Duodenal mucosa (tissue), 2 donors: ENCODE measurements at regions not wholly inside any gene's neighbourhood (a gene's known extent, or its start where the extent isn't known, plus 50 kb on each side); places are given as distances from the start of the nearest gene placed in this dataset.

Source experiments
- H3K27ac ChIP-seq: one replicate; pipeline ENCODE4 v1.7.0; 2013; ENCODE audit warnings: low read depth, low read length
- H3K27me3 ChIP-seq, 2 donors: one replicate each; pipeline ENCODE4 v1.7.0; 2013; ENCODE audit warnings: low read length in 2 of 2, control low read depth in 1 of 2; ENCODE audit not compliant: insufficient read depth in 2 of 2, control insufficient read depth in 1 of 2
- H3K36me3 ChIP-seq, 2 donors: one replicate each; pipeline ENCODE4 v1.7.0; 2013; ENCODE audit warnings: low read length in 2 of 2, control low read depth in 1 of 2; ENCODE audit not compliant: insufficient read depth in 2 of 2, control insufficient read depth in 1 of 2
- H3K4me1 ChIP-seq, 2 donors: one replicate each; pipeline ENCODE4 v1.7.0; 2013; ENCODE audit warnings: low read length in 2 of 2, control low read depth in 1 of 2; ENCODE audit not compliant: insufficient read depth in 2 of 2, control insufficient read depth in 1 of 2
- H3K4me3 ChIP-seq, 2 donors: one replicate each; pipeline ENCODE4 v1.7.0; 2013; ENCODE audit warnings: low read length in 2 of 2, low read depth in 1 of 2
- H3K9ac ChIP-seq, 2 donors: one replicate each; pipeline ENCODE4 v1.7.0; 2013; ENCODE audit warnings: low read length in 2 of 2, low read depth in 1 of 2
- H3K9me3 ChIP-seq, 2 donors: one replicate each; pipeline ENCODE4 v1.7.0; 2013; ENCODE audit warnings: low read length in 2 of 2, control low read depth in 1 of 2; ENCODE audit not compliant: control insufficient read depth in 1 of 2

DNA sequence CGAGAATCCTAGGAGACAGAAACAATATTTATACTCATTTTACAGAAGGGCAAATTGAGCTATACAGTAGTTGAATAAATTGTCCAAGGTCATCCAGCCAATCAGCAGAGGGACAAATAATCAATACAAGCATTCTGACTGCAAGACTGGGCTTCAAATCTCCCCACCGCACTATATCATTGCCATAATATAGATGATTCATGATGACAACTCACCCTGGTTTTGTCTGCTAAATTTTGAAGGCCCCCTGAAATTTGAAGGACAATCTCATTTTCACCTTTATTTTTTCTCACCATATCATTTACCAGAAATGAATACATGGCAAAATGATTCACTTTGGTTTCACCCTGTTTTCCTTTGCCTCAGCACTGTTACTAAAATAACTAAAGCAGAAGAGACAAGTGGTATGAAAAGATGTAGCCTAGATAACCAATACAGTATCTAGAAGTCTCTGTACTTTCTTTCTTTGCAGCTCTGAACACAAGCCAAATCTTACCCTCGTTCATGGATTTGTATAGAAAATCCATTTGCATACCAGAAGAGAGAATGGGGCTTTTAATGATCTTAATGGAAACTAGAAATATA lies 292.5 kb downstream of the TTLL7 start:
- H3K27me3 ChIP-seq: no peaks in the 10 kb centered on the region
- H3K9me3 ChIP-seq: no peaks in the 10 kb centered on the region
- H3K36me3 ChIP-seq: no peaks in the 10 kb centered on the region
- H3K4me1 ChIP-seq: no peaks in the 10 kb centered on the region
- no peak overlapping the region for H3K9ac ChIP-seq
- no peak overlapping the region for H3K4me3 ChIP-seq
- H3K27ac ChIP-seq: no peak overlapping the region

DNA sequence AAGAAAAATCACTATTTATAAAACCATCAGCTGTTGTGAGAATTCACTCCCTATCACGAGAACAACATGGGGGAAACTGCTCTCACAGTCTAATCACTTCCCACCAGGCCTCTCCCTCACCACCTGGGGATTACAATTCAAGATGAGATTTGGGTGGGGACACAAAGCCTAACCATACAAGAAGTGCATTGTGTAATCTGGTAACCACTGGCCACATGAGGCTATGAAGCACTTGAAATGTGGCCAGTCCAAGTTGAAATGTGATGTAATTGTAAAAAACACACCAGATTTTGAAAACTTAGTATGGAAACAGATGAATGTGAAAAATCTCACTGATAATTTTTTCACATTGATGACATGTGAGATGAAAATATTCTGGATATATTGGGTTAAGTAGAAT lies 293.8 kb downstream of the TTLL7 start:
- Histone ChIP-seq H3K4me3 (no peak overlapping the region), H3K4me1 (no peaks in the 10 kb centered on the region), H3K27me3 (no peaks in the 10 kb centered on the region), H3K9me3 (no peaks in the 10 kb centered on the region), H3K36me3 (no peaks in the 10 kb centered on the region), H3K27ac (no peak overlapping the region), H3K9ac (no peak overlapping the region)

DNA sequence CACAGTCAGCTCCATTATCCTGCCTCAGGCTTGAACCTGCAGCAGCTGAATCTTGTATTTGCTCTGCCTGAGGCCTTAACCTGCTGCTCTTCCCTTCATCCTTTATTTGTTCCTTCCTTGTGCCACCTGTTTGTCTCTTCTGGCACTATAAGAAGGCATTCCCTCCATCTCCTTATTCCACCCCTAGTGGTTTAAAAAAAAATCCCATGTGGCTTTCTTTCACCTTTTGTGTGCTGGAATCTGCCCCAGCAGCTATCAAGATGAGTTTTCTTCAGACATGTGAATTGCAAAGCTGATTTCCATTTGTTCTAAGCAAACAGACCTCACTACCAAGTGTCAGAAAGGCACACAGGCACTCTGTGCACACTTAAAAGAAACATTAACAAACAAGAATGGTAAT lies 294.6 kb downstream of the TTLL7 start:
- Histone ChIP-seq H3K36me3 (no peaks in the 10 kb centered on the region), H3K9me3 (no peaks in the 10 kb centered on the region), H3K4me1 (no peaks in the 10 kb centered on the region), H3K27ac (no peak overlapping the region), H3K9ac (no peak overlapping the region), H3K4me3 (no peak overlapping the region), H3K27me3 (no peaks in the 10 kb centered on the region)

DNA sequence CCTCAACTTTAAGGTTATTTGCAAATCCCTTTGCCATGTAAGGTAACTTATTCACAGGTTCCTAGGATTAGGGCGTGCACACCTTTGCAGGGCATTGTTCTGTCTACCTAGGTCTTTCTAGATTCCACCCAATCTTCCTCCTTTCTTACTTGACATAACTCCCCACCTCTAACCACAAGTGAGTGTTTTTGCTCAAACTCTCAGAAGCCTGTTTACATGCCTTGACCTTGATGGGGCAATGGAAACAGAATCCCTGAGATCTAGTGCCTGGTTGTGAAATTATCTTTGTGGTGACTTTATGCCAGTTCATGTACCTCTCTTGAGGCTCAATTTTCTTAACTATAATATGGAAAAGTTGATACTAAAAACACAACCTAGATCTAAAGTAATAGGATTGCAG lies 296.6 kb downstream of the TTLL7 start:
- Histone ChIP-seq H3K9me3 (no peaks in the 10 kb centered on the region), H3K36me3 (no peaks in the 10 kb centered on the region), H3K4me1 (no peaks in the 10 kb centered on the region), H3K9ac (no peak overlapping the region), H3K27me3 (no peaks in the 10 kb centered on the region), H3K27ac (no peak overlapping the region), H3K4me3 (no peak overlapping the region)

DNA sequence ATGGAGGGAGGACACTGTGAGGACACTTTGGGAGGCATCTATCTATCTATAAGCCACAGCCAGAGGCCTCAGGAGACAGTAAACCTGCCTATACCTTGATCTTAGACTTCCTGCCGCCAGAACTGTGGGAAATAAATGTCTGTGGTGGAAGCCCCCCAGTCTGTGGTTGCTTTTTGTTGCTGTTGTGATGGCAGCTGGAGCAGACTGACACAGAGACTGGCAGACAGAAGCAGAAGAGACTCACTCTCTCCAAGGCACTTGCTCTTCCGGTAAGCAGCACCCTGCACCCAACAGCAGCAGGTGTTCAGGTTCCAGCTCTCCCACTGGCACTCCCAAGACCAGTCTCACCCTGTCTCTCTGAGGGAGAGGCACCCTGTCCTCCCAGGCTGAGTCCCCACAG lies 297.6 kb downstream of the TTLL7 start:
- Histone ChIP-seq H3K27ac (no peak overlapping the region), H3K27me3 (no peaks in the 10 kb centered on the region), H3K36me3 (no peaks in the 10 kb centered on the region), H3K4me3 (no peak overlapping the region), H3K9me3 (no peaks in the 10 kb centered on the region), H3K4me1 (no peaks in the 10 kb centered on the region), H3K9ac (no peak overlapping the region)

DNA sequence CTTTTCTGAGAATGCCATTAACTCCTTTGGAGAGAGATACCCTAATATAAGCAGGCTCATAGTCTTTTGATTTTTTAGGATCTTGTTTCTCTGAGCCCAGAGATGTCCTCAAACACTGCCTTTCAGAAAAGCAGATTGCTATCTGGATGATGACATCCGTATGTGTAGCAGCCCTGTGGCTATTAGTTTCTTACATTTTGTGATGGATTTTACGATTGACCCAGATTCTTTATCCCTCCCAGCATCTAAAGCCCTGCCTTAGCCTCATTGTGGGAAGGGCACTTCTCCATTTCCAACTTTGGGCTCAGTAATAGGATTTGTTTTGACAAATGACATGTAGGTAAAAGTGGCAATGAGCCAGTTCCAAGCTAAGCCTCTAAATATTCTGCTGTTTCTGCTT lies 300.3 kb downstream of the TTLL7 start:
- Histone ChIP-seq H3K4me1 (no peaks in the 10 kb centered on the region), H3K36me3 (no peaks in the 10 kb centered on the region), H3K27ac (no peak overlapping the region), H3K9me3 (no peaks in the 10 kb centered on the region), H3K4me3 (no peak overlapping the region), H3K9ac (no peak overlapping the region), H3K27me3 (no peaks in the 10 kb centered on the region)

DNA sequence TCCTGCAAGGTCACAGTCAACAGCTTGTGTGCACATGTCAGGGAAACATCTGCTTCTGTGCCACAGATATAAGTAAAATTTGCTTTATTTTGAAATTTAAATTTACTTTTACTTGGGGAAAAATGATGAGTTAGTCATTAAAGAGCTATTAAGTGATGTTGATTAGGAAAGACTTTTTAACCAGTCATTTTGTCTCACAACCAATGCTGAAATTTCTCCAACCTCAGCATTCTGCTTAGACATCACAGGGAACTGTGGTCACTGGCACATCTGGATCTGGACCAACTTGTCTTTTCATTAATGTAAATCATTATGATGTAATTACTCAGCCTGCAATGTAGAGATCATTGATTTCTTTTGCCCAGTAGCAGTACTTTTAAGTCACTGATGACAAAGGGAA lies 301.0 kb downstream of the TTLL7 start:
- no peaks in the 10 kb centered on the region for H3K9me3 ChIP-seq
- H3K4me1 ChIP-seq: no peaks in the 10 kb centered on the region
- no peak overlapping the region for H3K4me3 ChIP-seq
- no peaks in the 10 kb centered on the region for H3K36me3 ChIP-seq
- H3K9ac ChIP-seq: no peak overlapping the region
- H3K27ac ChIP-seq: no peak overlapping the region
- peaks cover 0 to 2% of the 10 kb centered on the region in 2 donors for H3K27me3 ChIP-seq

DNA sequence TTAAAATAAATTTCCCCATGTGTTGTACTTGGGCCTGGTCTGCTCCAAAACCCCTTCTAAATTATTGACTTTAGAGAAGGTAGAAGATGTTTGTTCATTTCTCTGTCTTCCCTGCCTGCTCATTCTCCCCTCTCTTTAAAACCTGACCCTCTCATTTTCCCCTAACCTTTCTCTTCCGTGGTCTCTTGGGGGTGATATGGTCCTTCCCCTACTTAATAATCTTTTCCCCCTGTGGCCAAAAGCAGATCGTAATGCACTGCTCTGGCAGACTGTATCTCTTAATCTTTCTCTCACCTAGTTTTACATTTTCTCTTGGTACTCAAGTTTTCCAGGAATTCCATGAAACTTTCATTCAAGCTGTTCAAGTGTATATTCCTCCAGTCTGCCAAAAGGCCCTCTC lies 301.7 kb downstream of the TTLL7 start:
- Histone ChIP-seq H3K9ac (no peak overlapping the region), H3K4me3 (no peak overlapping the region), H3K4me1 (no peaks in the 10 kb centered on the region), H3K27ac (no peak overlapping the region), H3K9me3 (no peaks in the 10 kb centered on the region), H3K27me3 (peaks cover 0 to 7% of the 10 kb centered on the region in 2 donors), H3K36me3 (no peaks in the 10 kb centered on the region)

DNA sequence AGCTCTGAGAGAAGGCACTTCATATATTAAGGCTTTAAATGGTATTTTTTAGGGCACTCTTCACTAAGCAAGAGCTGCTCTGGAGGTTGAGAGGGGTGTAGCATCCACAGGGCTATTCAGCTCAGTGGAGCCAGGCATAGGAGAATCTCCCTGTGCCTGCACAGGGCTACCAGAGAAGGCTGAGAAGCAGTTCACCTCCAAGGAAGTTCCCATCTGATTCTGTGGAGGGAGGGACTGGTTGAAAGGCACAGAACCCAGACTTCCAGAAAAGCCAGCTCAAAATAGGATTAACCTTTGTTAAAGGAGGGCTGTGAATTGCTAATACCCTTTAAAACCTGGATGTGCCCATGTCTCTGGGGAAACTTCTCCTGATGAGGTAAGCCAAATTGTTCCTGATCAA lies 304.5 kb downstream of the TTLL7 start:
- Histone ChIP-seq H3K9ac (no peak overlapping the region), H3K4me3 (no peak overlapping the region), H3K27me3 (peaks cover 0 to 7% of the 10 kb centered on the region in 2 donors), H3K36me3 (no peaks in the 10 kb centered on the region), H3K9me3 (no peaks in the 10 kb centered on the region), H3K4me1 (no peaks in the 10 kb centered on the region), H3K27ac (no peak overlapping the region)

DNA sequence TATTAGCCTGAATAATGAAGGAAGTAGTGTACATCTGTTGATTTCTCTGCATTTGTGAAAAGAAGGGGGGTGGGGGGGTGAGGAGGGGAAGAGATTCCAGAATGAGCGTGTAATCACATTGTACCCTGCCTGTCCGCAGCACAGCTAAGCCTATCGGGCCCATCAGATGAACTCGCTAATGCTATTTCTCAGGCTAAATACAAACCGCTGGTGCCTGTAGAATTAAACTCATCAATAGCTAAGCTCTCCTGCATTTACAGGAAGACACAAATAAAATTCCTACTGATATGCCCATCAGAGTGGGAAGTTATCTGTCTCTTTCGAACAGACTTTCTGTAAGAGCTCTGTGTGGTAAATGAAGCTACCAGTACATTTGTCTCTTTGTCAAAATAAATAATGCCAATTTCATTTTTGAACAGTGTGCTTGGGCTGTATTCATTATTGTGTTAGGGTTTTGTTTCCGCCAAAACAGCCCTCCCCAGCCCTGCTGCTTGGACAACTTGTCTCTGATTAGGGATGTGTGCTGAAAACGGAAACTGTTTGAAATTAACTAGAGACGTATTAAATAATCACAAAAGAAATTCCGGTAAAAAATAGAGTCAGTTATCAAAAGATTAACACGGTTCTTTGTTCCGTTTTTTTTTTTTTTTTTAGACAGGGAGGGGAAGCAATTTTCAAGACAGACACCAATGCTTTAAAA lies 305.4 kb downstream of the TTLL7 start:
- Histone ChIP-seq H3K27me3 (peaks cover 0 to 7% of the 10 kb centered on the region in 2 donors), H3K4me1 (no peaks in the 10 kb centered on the region), H3K36me3 (no peaks in the 10 kb centered on the region), H3K27ac (no peak overlapping the region), H3K9me3 (no peaks in the 10 kb centered on the region), H3K4me3 (peak overlapping the region; percentile 54 to 56), H3K9ac (peak overlapping the region in 1 of 2 donors; percentile 19)
